ENCODE measurements at regions not wholly inside any gene's neighbourhood (a gene's known extent, or its start where the extent isn't known, plus 50 kb on each side); places are given as distances from the start of the nearest gene placed in this dataset.

DNA sequence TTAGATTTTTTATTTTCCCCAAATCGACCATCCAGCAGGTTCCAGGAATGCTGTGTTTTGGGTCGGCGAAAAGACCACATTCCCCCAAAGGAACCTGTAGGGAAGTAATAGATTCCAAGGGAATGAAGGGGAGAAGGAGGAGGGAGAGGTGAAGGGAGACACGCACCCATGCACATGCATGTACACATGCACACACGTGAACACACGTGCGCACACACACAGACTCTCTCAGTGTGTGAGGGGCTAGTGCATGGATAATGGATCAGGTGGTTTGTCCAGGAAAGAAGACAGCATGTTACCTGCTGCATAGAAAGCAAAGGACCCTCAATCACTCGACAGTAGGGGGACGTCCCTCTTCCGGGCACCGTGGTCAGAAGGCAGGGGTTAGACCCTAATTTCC, 52.4 kb upstream of the PDE10A start (continued):
- TF ChIP-seq ETS1 (IDR thresholded peaks at IDR 0.05) = no peak

DNA sequence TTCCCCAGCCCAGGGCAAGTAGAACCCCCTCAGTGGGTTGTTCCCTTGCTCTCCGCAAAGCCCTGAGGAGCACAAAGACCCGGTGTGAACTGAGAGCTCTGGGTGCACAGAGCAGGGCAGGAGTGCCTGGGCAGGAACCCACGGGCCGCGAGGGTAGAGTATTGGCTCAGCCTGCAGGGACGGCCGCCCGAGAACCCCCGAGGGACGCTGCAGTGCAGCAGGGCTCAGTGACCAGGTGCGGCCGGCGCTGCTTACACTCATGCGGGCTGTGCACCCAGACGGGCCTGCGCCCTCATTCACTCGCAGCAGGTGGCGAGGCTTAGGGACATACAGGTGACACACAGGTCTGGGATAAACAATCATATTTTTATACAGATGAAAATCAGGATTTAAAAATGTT, 51.9 kb upstream of the PDE10A start:
- Mint-ChIP-seq H3K4me3 (no peak overlapping the region), H3K27ac (no peak overlapping the region), H3K36me3 (ENCODE audit: low read depth) (no peaks in the 10 kb centered on the region; the same call in 2 of the 3 replicates), H3K27me3 (ENCODE audit: insufficient read depth, low read depth, poor library complexity) (peaks cover 14% of the 10 kb centered on the region), H3K4me1 (peaks cover 13% of the 10 kb centered on the region), H3K9me3 (no peaks in the 10 kb centered on the region)
- H3K27ac ChIP-seq (ENCODE audit: low read depth) = no peak overlapping the region
- H3K79me2 ChIP-seq (replicated peaks; ENCODE audit: insufficient read depth) = no peaks in the 10 kb centered on the region
- H4K20me1 ChIP-seq (replicated peaks; ENCODE audit: insufficient read depth) = no peaks in the 10 kb centered on the region
- no peak overlapping the region for H3K4me3 ChIP-seq
- ATAC-seq = peak; percentile 51
- H3K36me3 ChIP-seq (ENCODE audit: insufficient read depth) = no peaks in the 10 kb centered on the region; the same call in 1 of the 2 replicates
- H3K27me3 ChIP-seq (ENCODE audit: insufficient read depth) = no peaks in the 10 kb centered on the region
- TF ChIP-seq EZH2phosphoT487 (IDR thresholded peaks at IDR 0.05; ENCODE audit: unreplicated experiment) = no peak
- TF ChIP-seq ZNF462 (CRISPR knock-in tag; IDR thresholded peaks at IDR 0.05) = no peak
- no peak for TF ChIP-seq NANOG (IDR thresholded peaks at IDR 0.05; ENCODE audit: borderline replicate concordance)
- TF ChIP-seq, protein P1, sequence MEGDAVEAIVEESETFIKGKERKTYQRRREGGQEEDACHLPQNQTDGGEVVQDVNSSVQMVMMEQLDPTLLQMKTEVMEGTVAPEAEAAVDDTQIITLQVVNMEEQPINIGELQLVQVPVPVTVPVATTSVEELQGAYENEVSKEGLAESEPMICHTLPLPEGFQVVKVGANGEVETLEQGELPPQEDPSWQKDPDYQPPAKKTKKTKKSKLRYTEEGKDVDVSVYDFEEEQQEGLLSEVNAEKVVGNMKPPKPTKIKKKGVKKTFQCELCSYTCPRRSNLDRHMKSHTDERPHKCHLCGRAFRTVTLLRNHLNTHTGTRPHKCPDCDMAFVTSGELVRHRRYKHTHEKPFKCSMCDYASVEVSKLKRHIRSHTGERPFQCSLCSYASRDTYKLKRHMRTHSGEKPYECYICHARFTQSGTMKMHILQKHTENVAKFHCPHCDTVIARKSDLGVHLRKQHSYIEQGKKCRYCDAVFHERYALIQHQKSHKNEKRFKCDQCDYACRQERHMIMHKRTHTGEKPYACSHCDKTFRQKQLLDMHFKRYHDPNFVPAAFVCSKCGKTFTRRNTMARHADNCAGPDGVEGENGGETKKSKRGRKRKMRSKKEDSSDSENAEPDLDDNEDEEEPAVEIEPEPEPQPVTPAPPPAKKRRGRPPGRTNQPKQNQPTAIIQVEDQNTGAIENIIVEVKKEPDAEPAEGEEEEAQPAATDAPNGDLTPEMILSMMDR (conservative IDR thresholded peaks at IDR 0.05; ENCODE audit: low read depth in 2 of 2) = no peak
- no peak for TF ChIP-seq ETS1 (IDR thresholded peaks at IDR 0.05)
- TF ChIP-seq, protein P2, sequence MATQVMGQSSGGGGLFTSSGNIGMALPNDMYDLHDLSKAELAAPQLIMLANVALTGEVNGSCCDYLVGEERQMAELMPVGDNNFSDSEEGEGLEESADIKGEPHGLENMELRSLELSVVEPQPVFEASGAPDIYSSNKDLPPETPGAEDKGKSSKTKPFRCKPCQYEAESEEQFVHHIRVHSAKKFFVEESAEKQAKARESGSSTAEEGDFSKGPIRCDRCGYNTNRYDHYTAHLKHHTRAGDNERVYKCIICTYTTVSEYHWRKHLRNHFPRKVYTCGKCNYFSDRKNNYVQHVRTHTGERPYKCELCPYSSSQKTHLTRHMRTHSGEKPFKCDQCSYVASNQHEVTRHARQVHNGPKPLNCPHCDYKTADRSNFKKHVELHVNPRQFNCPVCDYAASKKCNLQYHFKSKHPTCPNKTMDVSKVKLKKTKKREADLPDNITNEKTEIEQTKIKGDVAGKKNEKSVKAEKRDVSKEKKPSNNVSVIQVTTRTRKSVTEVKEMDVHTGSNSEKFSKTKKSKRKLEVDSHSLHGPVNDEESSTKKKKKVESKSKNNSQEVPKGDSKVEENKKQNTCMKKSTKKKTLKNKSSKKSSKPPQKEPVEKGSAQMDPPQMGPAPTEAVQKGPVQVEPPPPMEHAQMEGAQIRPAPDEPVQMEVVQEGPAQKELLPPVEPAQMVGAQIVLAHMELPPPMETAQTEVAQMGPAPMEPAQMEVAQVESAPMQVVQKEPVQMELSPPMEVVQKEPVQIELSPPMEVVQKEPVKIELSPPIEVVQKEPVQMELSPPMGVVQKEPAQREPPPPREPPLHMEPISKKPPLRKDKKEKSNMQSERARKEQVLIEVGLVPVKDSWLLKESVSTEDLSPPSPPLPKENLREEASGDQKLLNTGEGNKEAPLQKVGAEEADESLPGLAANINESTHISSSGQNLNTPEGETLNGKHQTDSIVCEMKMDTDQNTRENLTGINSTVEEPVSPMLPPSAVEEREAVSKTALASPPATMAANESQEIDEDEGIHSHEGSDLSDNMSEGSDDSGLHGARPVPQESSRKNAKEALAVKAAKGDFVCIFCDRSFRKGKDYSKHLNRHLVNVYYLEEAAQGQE (IDR thresholded peaks at IDR 0.05; ENCODE audit: unreplicated experiment) = no peak
- TF ChIP-seq ZNF114 (CRISPR knock-in tag; IDR thresholded peaks at IDR 0.05) = no peak
- no peak for TF ChIP-seq JUNB (IDR thresholded peaks at IDR 0.05; ENCODE audit: unreplicated experiment)
- no peak for TF ChIP-seq EZH2 (IDR thresholded peaks at IDR 0.05; ENCODE audit: low read depth, unreplicated experiment)
- DNase-seq (ENCODE audit: low spot score) = no peak
- no peak overlapping the region for H2AFZ ChIP-seq
- no peaks in the 10 kb centered on the region for H3F3A ChIP-seq (replicated peaks; ENCODE audit: low read depth)
- H3K9me2 ChIP-seq (ENCODE audit: insufficient read depth) = no peaks in the 10 kb centered on the region; the same call in 1 of the 2 replicates
- H3K4me2 ChIP-seq = no peak overlapping the region
- peaks cover 8% of the 10 kb centered on the region; the same call in 1 of the 2 replicates for H3K4me1 ChIP-seq (ENCODE audit: insufficient read depth)

All from GM23338 (cell line).